ENCODE measurements at regions not wholly inside any gene's neighbourhood (a gene's known extent, or its start where the extent isn't known, plus 50 kb on each side); places are given as distances from the start of the nearest gene placed in this dataset.

DNA sequence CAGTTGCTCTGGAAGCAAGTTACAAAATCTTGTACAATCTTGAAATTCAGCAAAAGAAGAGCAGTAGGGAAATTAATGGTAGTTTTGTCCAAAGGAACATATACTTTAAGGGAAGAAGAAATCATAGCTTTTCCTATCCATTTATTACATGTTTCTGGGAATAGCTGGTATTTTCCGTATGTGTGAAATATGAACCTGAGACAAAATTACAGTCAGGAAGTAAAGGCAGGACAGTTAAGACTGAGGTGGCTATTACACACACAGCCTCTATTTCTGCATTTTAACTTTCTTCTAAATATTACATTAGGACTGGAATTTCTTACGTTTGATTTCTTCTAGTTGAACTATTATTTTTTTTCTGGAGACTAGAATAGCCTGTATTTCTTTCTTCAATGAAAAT, 1197.3 kb downstream of the SORCS3 start:
- Histone ChIP-seq H3K9me3 (no peaks in the 10 kb centered on the region), H3K27ac (ENCODE audit: low read length) (no peak overlapping the region), H3K27me3 (replicated peaks in 1 of 2; ENCODE audit: control insufficient read depth in 2 of 2, extremely low read depth in 1 of 2, insufficient read depth in 2 of 2, low read length in 1 of 2) (no peaks in the 10 kb centered on the region), H3K4me1 (ENCODE audit: control insufficient read depth in 1 of 2, extremely low read depth in 1 of 2, insufficient read depth in 2 of 2, low read length in 2 of 2) (no peaks in the 10 kb centered on the region), H3K36me3 (ENCODE audit: control insufficient read depth in 2 of 2, extremely low read depth in 1 of 2, insufficient read depth in 1 of 2, low read length in 1 of 2) (no peaks in the 10 kb centered on the region), H3K4me3 (ENCODE audit: control insufficient read depth in 1 of 2, extremely low read depth in 1 of 2, low read length in 1 of 2) (peak overlapping the region in 1 of 2 donors; percentile 29)
- Mint-ChIP-seq H3K36me3 (no peaks in the 10 kb centered on the region), H3K4me3 (peak overlapping the region; percentile 69 to 82 (median 74)), H3K9me3 (no peaks in the 10 kb centered on the region), H3K4me1 (peaks cover 11 to 47% (median 26%) of the 10 kb centered on the region in 3 donors), H3K27me3 (no peaks in the 10 kb centered on the region), H3K27ac (peak overlapping the region; percentile 81 to 89)
- WGBS (ENCODE audit: insufficient coverage) = no CpG with 5 or more reads among the region's 2 CpGs
- ATAC-seq (replicated peaks in 1 of 4) (no peak), DNase-seq (no peak)
- ChIA-PET POLR2A (no interaction called here), CTCF (no interaction called here)

DNA sequence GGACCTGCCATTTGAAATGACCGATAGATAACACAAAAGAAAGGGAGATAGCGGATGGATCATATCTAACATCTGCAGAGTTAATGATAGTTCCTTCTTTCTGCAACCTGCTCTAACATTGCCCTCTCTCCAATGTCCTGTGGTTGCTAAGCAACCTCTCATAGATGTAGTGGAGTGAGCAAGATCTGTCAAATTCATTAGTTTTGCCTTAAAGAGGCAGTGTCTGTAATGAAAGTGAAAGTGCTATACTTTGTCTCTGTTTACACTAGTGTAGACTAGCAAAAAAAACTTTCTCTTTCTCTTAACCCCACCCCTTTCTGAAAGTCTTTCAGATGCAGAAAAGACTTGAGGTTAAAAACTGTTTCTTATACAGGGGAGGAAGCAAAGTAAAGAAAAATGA, 1196.9 kb downstream of the SORCS3 start:
- DNase-seq = peak in 1 of 35 experiments; percentile 38
- no CpG with 5 or more reads among the region's 2 CpGs for WGBS (ENCODE audit: insufficient coverage)
- no peaks in the 10 kb centered on the region for H3K27me3 Mint-ChIP-seq
- H3K36me3 Mint-ChIP-seq = no peaks in the 10 kb centered on the region
- peak overlapping the region; percentile 81 to 89 for H3K27ac Mint-ChIP-seq
- Histone ChIP-seq H3K4me1 (ENCODE audit: control insufficient read depth in 1 of 2, extremely low read depth in 1 of 2, insufficient read depth in 2 of 2, low read length in 2 of 2) (no peaks in the 10 kb centered on the region), H3K27ac (ENCODE audit: low read length) (peak overlapping the region; percentile 11), H3K27me3 (replicated peaks in 1 of 2; ENCODE audit: control insufficient read depth in 2 of 2, extremely low read depth in 1 of 2, insufficient read depth in 2 of 2, low read length in 1 of 2) (no peaks in the 10 kb centered on the region), H3K4me3 (ENCODE audit: control insufficient read depth in 1 of 2, extremely low read depth in 1 of 2, low read length in 1 of 2) (peak overlapping the region in 1 of 2 donors; percentile 29), H3K9me3 (no peaks in the 10 kb centered on the region), H3K36me3 (ENCODE audit: control insufficient read depth in 2 of 2, extremely low read depth in 1 of 2, insufficient read depth in 1 of 2, low read length in 1 of 2) (no peaks in the 10 kb centered on the region)
- peak overlapping the region; percentile 69 to 82 (median 74) for H3K4me3 Mint-ChIP-seq
- peak; percentile 76 to 93 (median 81) for ATAC-seq (replicated peaks in 1 of 4)
- POLR2A ChIA-PET = no interaction called here
- peaks cover 11 to 44% (median 24%) of the 10 kb centered on the region in 3 donors for H3K4me1 Mint-ChIP-seq
- CTCF ChIA-PET = no interaction called here
- no peaks in the 10 kb centered on the region for H3K9me3 Mint-ChIP-seq

DNA sequence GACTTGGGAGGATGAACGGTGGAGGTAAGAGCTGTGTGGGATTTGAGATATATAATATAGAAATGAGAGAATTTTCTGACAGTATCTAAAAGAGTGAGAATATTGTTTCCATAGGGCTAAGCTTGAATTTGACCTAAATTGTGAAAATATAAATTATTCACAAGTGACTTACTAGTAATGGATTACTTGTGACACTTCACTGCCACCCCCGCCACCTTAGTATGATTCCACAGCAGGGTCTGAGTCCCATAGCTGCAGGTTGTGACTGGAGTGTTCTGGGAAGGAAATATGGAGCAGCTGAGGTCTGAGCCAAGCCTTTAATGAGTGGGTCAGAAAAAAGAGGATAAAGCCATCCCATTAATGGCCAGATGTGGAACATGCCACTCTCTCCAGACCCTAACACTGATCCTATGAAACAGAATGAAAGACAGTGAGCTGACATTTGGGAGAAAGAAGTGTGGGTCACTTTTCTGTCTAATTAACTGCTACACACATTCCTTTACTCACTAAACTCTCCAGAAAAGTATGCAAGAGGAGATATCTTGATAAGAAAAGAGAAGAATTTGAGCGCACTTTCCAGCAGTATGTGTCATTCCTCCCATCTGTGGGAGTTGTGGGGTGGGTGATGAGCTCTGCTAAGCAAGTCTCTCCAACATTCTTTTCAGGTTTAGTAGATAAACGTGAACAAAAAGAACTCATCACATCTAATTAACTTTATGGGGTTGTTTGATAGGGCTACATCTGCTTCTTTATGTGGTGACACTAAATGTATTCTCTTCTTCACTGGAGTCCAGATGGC, 1193.4 kb downstream of the SORCS3 start:
- H3K4me1 Mint-ChIP-seq = peaks cover 6 to 22% (median 19%) of the 10 kb centered on the region in 3 donors
- H3K27me3 Mint-ChIP-seq = no peaks in the 10 kb centered on the region
- WGBS (ENCODE audit: insufficient coverage) = 80% methylated on average over 1 of the region's 4 CpGs
- ChIA-PET POLR2A (no interaction called here), CTCF (no interaction called here)
- H3K36me3 ChIP-seq (ENCODE audit: control insufficient read depth in 2 of 2, extremely low read depth in 1 of 2, insufficient read depth in 1 of 2, low read length in 1 of 2) = no peaks in the 10 kb centered on the region
- H3K27ac ChIP-seq (ENCODE audit: low read length) = no peak overlapping the region
- peaks cover 0 to 4% (median 0%) of the 10 kb centered on the region in 3 donors for H3K9me3 Mint-ChIP-seq
- H3K4me3 Mint-ChIP-seq = no peak overlapping the region
- H3K27me3 ChIP-seq (replicated peaks in 1 of 2; ENCODE audit: control insufficient read depth in 2 of 2, extremely low read depth in 1 of 2, insufficient read depth in 2 of 2, low read length in 1 of 2) = no peaks in the 10 kb centered on the region
- DNase-seq = no peak
- ATAC-seq (replicated peaks in 1 of 4) = no peak
- H3K4me1 ChIP-seq (ENCODE audit: control insufficient read depth in 1 of 2, extremely low read depth in 1 of 2, insufficient read depth in 2 of 2, low read length in 2 of 2) = no peaks in the 10 kb centered on the region
- no peak overlapping the region for H3K4me3 ChIP-seq (ENCODE audit: control insufficient read depth in 1 of 2, extremely low read depth in 1 of 2, low read length in 1 of 2)
- no peaks in the 10 kb centered on the region for H3K36me3 Mint-ChIP-seq
- H3K9me3 ChIP-seq = no peaks in the 10 kb centered on the region
- H3K27ac Mint-ChIP-seq = no peak overlapping the region

DNA sequence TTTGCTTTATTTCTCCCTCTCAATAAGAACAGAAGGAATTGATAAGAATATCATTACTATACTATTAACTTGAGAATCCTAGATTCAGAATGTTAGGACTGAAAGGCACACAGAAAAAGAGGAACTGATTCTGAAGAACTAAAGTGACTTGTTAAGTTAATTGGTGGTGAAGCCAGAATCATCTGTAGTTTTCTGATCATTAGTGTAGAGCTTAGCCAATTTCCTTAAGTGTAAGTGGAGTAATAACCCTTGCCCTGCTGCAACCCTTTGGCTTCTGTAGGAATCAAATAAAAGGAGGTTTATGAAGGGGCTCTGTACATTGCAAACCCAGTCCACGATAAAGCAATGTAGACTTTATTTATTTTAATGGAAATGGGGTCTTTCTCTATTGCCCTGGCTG, 1186.0 kb downstream of the SORCS3 start:
- Mint-ChIP-seq H3K27me3 (no peaks in the 10 kb centered on the region), H3K27ac (no peak overlapping the region), H3K36me3 (no peaks in the 10 kb centered on the region), H3K9me3 (peaks cover 5 to 10% (median 8%) of the 10 kb centered on the region in 3 donors), H3K4me1 (no peaks in the 10 kb centered on the region), H3K4me3 (no peak overlapping the region)
- no peaks in the 10 kb centered on the region for H3K36me3 ChIP-seq (ENCODE audit: control insufficient read depth in 2 of 2, extremely low read depth in 1 of 2, insufficient read depth in 1 of 2, low read length in 1 of 2)
- H3K4me1 ChIP-seq (ENCODE audit: control insufficient read depth in 1 of 2, extremely low read depth in 1 of 2, insufficient read depth in 2 of 2, low read length in 2 of 2) = no peaks in the 10 kb centered on the region
- ChIA-PET CTCF (no interaction called here), POLR2A (no interaction called here)
- no peaks in the 10 kb centered on the region for H3K9me3 ChIP-seq
- ATAC-seq (replicated peaks in 1 of 4) (no peak), DNase-seq (no peak)
- H3K4me3 ChIP-seq (ENCODE audit: control insufficient read depth in 1 of 2, extremely low read depth in 1 of 2, low read length in 1 of 2) = no peak overlapping the region
- H3K27me3 ChIP-seq (replicated peaks in 1 of 2; ENCODE audit: control insufficient read depth in 2 of 2, extremely low read depth in 1 of 2, insufficient read depth in 2 of 2, low read length in 1 of 2) = no peaks in the 10 kb centered on the region
- no peak overlapping the region for H3K27ac ChIP-seq (ENCODE audit: low read length)
- WGBS (ENCODE audit: insufficient coverage) = no CpG with 5 or more reads among the region's 1 CpG

DNA sequence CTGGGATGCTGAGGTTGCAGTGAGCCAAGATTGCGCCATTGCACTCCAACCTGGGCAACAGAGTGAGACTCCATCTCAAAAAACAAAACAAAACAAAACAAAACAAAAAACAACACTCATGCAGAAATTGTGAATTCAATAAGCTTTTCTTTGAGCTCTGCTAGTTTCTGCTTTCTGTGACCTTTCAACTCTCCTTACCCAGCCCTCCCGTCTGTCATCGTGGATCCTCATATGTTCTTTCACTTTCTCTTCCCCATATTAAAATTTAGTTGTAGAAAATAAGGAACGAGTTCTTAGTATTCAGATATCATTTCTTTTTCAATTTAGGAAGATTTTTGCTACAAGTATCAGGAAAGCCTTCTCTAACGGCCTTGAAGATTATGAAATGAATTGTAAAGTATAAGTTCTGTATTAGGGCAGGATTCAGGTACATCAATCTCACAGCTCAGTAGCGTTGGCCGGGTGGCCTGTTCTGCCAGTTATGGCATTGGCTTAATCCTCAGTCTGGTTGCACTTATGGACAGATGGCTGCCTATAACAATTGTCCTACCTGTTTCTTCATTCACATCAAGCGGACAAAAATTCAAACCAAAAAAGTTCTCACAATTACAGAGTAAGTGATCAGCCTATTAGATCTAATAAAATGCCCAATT, 1167.0 kb downstream of the SORCS3 start:
- ChIA-PET POLR2A (no interaction called here), CTCF (no interaction called here)
- H3K27ac Mint-ChIP-seq = no peak overlapping the region
- Histone ChIP-seq H3K36me3 (ENCODE audit: control insufficient read depth in 2 of 2, extremely low read depth in 1 of 2, insufficient read depth in 1 of 2, low read length in 1 of 2) (no peaks in the 10 kb centered on the region), H3K27ac (ENCODE audit: low read length) (no peak overlapping the region), H3K4me1 (ENCODE audit: control insufficient read depth in 1 of 2, extremely low read depth in 1 of 2, insufficient read depth in 2 of 2, low read length in 2 of 2) (no peaks in the 10 kb centered on the region), H3K9me3 (no peaks in the 10 kb centered on the region), H3K4me3 (ENCODE audit: control insufficient read depth in 1 of 2, extremely low read depth in 1 of 2, low read length in 1 of 2) (no peak overlapping the region), H3K27me3 (replicated peaks in 1 of 2; ENCODE audit: control insufficient read depth in 2 of 2, extremely low read depth in 1 of 2, insufficient read depth in 2 of 2, low read length in 1 of 2) (no peaks in the 10 kb centered on the region)
- H3K27me3 Mint-ChIP-seq = peaks cover 0 to 1% of the 10 kb centered on the region in 2 donors
- peaks cover 0 to 4% (median 3%) of the 10 kb centered on the region in 3 donors for H3K9me3 Mint-ChIP-seq
- no peak overlapping the region for H3K4me3 Mint-ChIP-seq
- DNase-seq (no peak), ATAC-seq (replicated peaks in 1 of 4) (no peak)
- no peaks in the 10 kb centered on the region for H3K4me1 Mint-ChIP-seq
- WGBS (ENCODE audit: insufficient coverage) = 84% methylated on average over 4 of the region's 8 CpGs
- H3K36me3 Mint-ChIP-seq = no peaks in the 10 kb centered on the region

DNA sequence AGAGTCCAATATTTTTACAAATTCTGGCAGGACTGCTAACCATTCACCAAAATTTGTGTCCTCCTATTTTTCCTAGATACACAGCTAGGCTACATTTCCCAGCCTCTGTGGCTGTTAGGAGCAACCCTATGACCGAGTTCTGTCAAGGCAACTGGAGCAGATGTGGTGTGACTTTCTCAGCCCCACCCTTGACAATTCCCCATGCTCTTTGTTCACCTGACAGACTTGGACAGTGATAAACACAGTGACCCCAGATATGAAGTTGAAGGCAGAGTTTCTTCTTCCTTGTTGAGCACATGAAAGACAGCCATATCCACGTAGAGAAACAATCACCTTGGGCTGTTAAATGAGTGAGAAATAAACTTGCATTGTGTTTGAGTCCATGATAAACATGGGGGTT, 1162.1 kb downstream of the SORCS3 start:
- no peaks in the 10 kb centered on the region for H3K9me3 ChIP-seq
- Mint-ChIP-seq H3K4me3 (no peak overlapping the region), H3K4me1 (no peaks in the 10 kb centered on the region), H3K9me3 (peaks cover 0 to 3% (median 0%) of the 10 kb centered on the region in 3 donors), H3K27ac (no peak overlapping the region), H3K36me3 (no peaks in the 10 kb centered on the region), H3K27me3 (no peaks in the 10 kb centered on the region)
- whole genome bisulfite sequencing (ENCODE audit: insufficient coverage) = 75% methylated on average over 1 of the region's 2 CpGs
- ChIA-PET POLR2A (no interaction called here), CTCF (no interaction called here)
- H3K27ac ChIP-seq (ENCODE audit: low read length) = no peak overlapping the region
- H3K36me3 ChIP-seq (ENCODE audit: control insufficient read depth in 2 of 2, extremely low read depth in 1 of 2, insufficient read depth in 1 of 2, low read length in 1 of 2) = no peaks in the 10 kb centered on the region
- ATAC-seq (replicated peaks in 1 of 4) (no peak), DNase-seq (no peak)
- no peaks in the 10 kb centered on the region for H3K27me3 ChIP-seq (replicated peaks in 1 of 2; ENCODE audit: control insufficient read depth in 2 of 2, extremely low read depth in 1 of 2, insufficient read depth in 2 of 2, low read length in 1 of 2)
- no peaks in the 10 kb centered on the region for H3K4me1 ChIP-seq (ENCODE audit: control insufficient read depth in 1 of 2, extremely low read depth in 1 of 2, insufficient read depth in 2 of 2, low read length in 2 of 2)
- H3K4me3 ChIP-seq (ENCODE audit: control insufficient read depth in 1 of 2, extremely low read depth in 1 of 2, low read length in 1 of 2) = no peak overlapping the region
